ENCODE measurements at regions not wholly inside any gene's neighbourhood (a gene's known extent, or its start where the extent isn't known, plus 50 kb on each side); places are given as distances from the start of the nearest gene placed in this dataset.

DNA sequence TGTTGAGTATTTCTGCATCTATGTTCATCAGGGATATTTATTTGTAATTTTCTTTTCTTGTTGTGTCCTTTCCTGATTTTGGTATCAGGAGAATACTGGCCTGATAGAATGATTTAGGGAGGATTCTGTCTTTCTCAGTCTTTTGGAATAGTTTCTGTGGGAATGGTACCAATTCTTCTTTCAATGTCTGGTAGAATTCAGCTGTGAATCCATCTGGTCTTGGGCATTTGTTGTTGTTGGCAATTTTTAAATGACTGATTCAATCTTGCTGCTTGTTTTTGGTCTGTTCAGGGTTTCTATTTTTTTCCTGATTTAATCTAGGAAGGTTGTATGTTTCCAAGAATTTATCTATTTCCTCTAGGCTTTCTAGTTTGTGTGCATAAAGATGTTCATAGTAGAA is 170.9 kb upstream of the PDE3A start:
- no peak for DNase-seq
- intact Hi-C loops (cut with DNase I): no loop called here
- peaks cover 0 to 5% (median 0%) of the 10 kb centered on the region in 4 donors for H3K4me1 ChIP-seq
- H3K36me3 ChIP-seq: no peaks in the 10 kb centered on the region
- H3K27me3 ChIP-seq: no peaks in the 10 kb centered on the region
- no peaks in the 10 kb centered on the region for H3K9me3 ChIP-seq
- H3K27ac ChIP-seq: no peak overlapping the region
- no peak overlapping the region for H3K4me3 ChIP-seq
- TF ChIP-seq POLR2A (IDR thresholded peaks at IDR 0.05) (no peak), POLR2AphosphoS5 (IDR thresholded peaks at IDR 0.05) (no peak), EP300 (IDR thresholded peaks at IDR 0.05) (no peak)
- TF ChIP-seq, protein P1, sequence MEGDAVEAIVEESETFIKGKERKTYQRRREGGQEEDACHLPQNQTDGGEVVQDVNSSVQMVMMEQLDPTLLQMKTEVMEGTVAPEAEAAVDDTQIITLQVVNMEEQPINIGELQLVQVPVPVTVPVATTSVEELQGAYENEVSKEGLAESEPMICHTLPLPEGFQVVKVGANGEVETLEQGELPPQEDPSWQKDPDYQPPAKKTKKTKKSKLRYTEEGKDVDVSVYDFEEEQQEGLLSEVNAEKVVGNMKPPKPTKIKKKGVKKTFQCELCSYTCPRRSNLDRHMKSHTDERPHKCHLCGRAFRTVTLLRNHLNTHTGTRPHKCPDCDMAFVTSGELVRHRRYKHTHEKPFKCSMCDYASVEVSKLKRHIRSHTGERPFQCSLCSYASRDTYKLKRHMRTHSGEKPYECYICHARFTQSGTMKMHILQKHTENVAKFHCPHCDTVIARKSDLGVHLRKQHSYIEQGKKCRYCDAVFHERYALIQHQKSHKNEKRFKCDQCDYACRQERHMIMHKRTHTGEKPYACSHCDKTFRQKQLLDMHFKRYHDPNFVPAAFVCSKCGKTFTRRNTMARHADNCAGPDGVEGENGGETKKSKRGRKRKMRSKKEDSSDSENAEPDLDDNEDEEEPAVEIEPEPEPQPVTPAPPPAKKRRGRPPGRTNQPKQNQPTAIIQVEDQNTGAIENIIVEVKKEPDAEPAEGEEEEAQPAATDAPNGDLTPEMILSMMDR (IDR thresholded peaks at IDR 0.05): no peak

DNA sequence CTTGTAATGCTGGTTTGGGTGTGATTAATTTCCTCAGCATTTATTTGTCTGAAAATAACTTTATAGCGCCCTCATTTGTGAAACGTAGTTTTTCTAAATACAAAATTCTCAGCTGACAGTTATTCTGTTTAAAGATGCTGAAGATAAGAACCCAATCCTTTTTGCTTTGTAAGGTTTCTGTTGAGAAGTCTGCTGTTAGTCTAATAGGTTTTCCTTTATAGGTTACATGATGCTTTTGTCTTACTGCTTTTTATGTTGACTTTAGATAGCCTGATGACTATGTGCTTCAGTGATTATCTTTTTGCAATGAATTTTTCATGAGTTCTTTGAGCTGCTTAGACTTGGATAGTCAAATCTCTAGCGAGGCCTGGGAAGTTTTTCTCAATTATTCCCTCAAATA is 168.6 kb upstream of the PDE3A start:
- H3K27ac ChIP-seq: no peak overlapping the region
- no peak overlapping the region for H3K4me3 ChIP-seq
- H3K4me1 ChIP-seq: no peaks in the 10 kb centered on the region
- no peaks in the 10 kb centered on the region for H3K9me3 ChIP-seq
- WGBS, 2 donors: 87 to 90% methylated on average over 3 of the region's 3 CpGs
- intact Hi-C loops (cut with DNase I): no loop called here
- DNase-seq: no peak
- H3K36me3 ChIP-seq: no peaks in the 10 kb centered on the region
- no peak for TF ChIP-seq POLR2A (IDR thresholded peaks at IDR 0.05)
- TF ChIP-seq, protein P1 (IDR thresholded peaks at IDR 0.05): no peak
- H3K27me3 ChIP-seq: no peaks in the 10 kb centered on the region

DNA sequence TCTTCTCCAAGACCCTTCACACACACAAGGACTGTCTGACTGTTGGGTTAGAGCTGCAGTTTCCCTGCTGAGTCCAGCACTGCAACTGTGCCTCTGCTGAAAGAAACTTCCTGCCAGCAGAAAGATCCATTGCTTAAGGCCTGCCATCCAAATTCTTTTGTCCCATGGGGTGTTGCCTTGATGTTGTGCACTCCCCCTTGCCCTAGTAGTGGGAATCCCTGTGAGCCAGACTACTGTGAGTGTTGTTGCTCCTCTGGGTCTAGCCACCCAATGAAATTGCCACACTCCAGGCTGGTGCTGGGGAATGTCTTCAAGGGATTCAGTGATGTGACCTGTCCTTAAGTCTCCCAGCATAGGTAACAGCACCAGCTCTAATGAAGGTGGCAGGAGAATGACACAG is 166.6 kb upstream of the PDE3A start:
- intact Hi-C loops (cut with DNase I): no loop called here
- Histone ChIP-seq H3K27ac (no peak overlapping the region), H3K9me3 (no peaks in the 10 kb centered on the region), H3K36me3 (no peaks in the 10 kb centered on the region), H3K4me1 (peaks cover 0 to 17% (median 6%) of the 10 kb centered on the region in 4 donors), H3K4me3 (no peak overlapping the region), H3K27me3 (no peaks in the 10 kb centered on the region)
- TF ChIP-seq EP300 (IDR thresholded peaks at IDR 0.05) (no peak), POLR2A (IDR thresholded peaks at IDR 0.05) (no peak), POLR2AphosphoS5 (IDR thresholded peaks at IDR 0.05) (no peak)
- TF ChIP-seq, protein P1 (IDR thresholded peaks at IDR 0.05): no peak
- no peak for DNase-seq

DNA sequence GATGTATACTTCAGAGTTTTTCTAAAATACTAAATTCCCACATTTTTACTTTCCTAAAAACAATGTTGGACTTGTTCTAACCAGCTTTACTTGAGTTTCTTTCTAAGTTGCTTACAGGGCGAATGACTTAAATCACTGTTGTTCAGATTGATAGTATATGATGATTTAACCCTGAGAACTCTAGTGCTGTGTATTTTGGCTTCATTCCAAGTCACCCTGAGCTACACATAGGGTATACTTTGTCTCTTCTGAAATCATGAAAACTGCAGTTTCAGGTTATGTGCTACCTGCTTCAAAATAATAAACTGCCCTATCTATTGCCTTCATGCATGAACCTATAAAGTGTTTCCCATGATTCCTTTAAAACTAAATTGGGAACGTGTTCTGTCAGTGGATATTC is 162.5 kb upstream of the PDE3A start:
- WGBS, 2 donors: 29 to 68% methylated on average over 2 of the region's 2 CpGs
- intact Hi-C loops (cut with DNase I): no loop called here
- H3K27me3 ChIP-seq: no peaks in the 10 kb centered on the region
- TF ChIP-seq POLR2A (IDR thresholded peaks at IDR 0.05) (no peak), EP300 (IDR thresholded peaks at IDR 0.05) (no peak), POLR2AphosphoS5 (IDR thresholded peaks at IDR 0.05) (no peak)
- TF ChIP-seq, protein P1 (IDR thresholded peaks at IDR 0.05): no peak
- no peaks in the 10 kb centered on the region for H3K9me3 ChIP-seq
- no peaks in the 10 kb centered on the region for H3K36me3 ChIP-seq
- H3K27ac ChIP-seq: peak overlapping the region in 1 of 4 donors; percentile 43
- no peak overlapping the region for H3K4me3 ChIP-seq
- peaks cover 0 to 23% (median 9%) of the 10 kb centered on the region in 4 donors for H3K4me1 ChIP-seq
- DNase-seq: no peak

DNA sequence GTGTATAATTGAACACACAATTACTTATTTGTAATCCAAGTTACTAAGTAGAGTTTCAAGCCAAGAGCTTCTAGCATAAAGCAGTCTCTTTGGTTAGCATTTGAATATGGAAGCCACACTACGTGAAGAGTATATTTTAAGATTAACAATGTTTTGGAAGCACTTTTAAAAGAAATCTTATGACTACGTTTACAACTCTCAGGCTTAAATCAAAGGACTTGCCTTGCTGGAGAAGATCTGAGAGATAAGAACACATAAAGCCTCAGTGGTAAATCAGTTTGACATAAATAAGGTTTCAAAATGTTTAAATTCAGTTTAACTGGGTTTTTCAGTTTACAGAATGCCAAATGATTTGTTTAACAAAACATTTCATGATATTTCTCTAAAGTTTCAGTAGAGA is 161.9 kb upstream of the PDE3A start:
- H3K27ac ChIP-seq: peak overlapping the region in 2 of 4 donors; percentile 42 to 43
- WGBS, 2 donors: 30 to 51% methylated on average over 2 of the region's 2 CpGs
- peak in 1 of 4 donors; percentile 53 for TF ChIP-seq POLR2AphosphoS5 (IDR thresholded peaks at IDR 0.05)
- peak in 1 of 4 donors; percentile 9 for TF ChIP-seq EP300 (IDR thresholded peaks at IDR 0.05)
- TF ChIP-seq POLR2A (IDR thresholded peaks at IDR 0.05): no peak
- TF ChIP-seq, protein P1 (IDR thresholded peaks at IDR 0.05): no peak

More for the DNA sequence above, 161.9 kb upstream of the PDE3A start:
- DNase-seq: no peak
- H3K4me1 ChIP-seq: peaks cover 0 to 25% (median 12%) of the 10 kb centered on the region in 4 donors
- H3K36me3 ChIP-seq: no peaks in the 10 kb centered on the region
- no peak overlapping the region for H3K4me3 ChIP-seq
- no peaks in the 10 kb centered on the region for H3K27me3 ChIP-seq
- intact Hi-C loops (cut with DNase I): no loop called here
- H3K9me3 ChIP-seq: no peaks in the 10 kb centered on the region

All from sigmoid colon (tissue), 6 donors.